BLaER1 treated with 17β-estradiol and CSF1 and Interleukin-3, amounts not matched to agents 10 nM and 100 nM (cell line): ENCODE measurements at regions not wholly inside any gene's neighbourhood (a gene's known extent, or its start where the extent isn't known, plus 50 kb on each side); places are given as distances from the start of the nearest gene placed in this dataset.

Experiments used
- H3K27ac ChIP-seq, 11 experiments: shearing (Covaris generic); formaldehyde crosslinking; 2 replicates each; pipeline ENCODE4 v1.8.1; 2022
- H3K27me3 ChIP-seq, 11 experiments: shearing (Covaris generic); formaldehyde crosslinking; 2 replicates each; pipeline ENCODE4 v1.8.1; 2022
- H3K36me3 ChIP-seq, 11 experiments: shearing (Covaris generic); formaldehyde crosslinking; 2 replicates each; pipeline ENCODE4 v1.8.1; 2022
- H3K4me1 ChIP-seq, 10 experiments: shearing (Covaris generic); formaldehyde crosslinking; 2 replicates each; pipeline ENCODE4 v1.8.1; 2022
- H3K4me2 ChIP-seq, 11 experiments: shearing (Covaris generic); formaldehyde crosslinking; 2 replicates each; pipeline ENCODE4 v1.8.1; 2022
- H3K4me3 ChIP-seq, 10 experiments: shearing (Covaris generic); formaldehyde crosslinking; 2 replicates each; pipeline ENCODE4 v1.8.1; 2022
- H3K9ac ChIP-seq, 11 experiments: shearing (Covaris generic); formaldehyde crosslinking; 2 replicates each; pipeline ENCODE4 v1.8.1; 2022
- H3K9me3 ChIP-seq, 11 experiments: shearing (Covaris generic); formaldehyde crosslinking; replicated peaks in 1 of 11; 2 replicates each; pipeline ENCODE4 v1.8.1; 2022
- H4K20me1 ChIP-seq, 11 experiments: shearing (Covaris generic); formaldehyde crosslinking; 2 replicates each; pipeline ENCODE4 v1.8.1; 2022
- Cebpa-rat ChIP-seq, 11 experiments: shearing (Covaris generic); IDR thresholded peaks; 2 replicates each; pipeline ENCODE4 v1.8.1; 2022

GRCh38 chr4:126559961-126560360, 1072.8 kb upstream of the INTU start:
- no peaks in the 10 kb centered on the region for H3K4me1 ChIP-seq
- H3K27ac ChIP-seq: no peak overlapping the region
- H3K9me3 ChIP-seq: no peaks in the 10 kb centered on the region
- no peak for TF ChIP-seq Cebpa-rat (IDR thresholded peaks at IDR 0.05)
- no peak overlapping the region for H3K4me3 ChIP-seq
- H3K36me3 ChIP-seq: no peaks in the 10 kb centered on the region
- no peak overlapping the region for H3K9ac ChIP-seq
- H3K4me2 ChIP-seq: no peak overlapping the region
- no peaks in the 10 kb centered on the region for H3K27me3 ChIP-seq
- no peaks in the 10 kb centered on the region for H4K20me1 ChIP-seq

- Histone ChIP-seq H4K20me1 (no peaks in the 10 kb centered on the region), H3K4me2 (no peak overlapping the region), H3K9ac (no peak overlapping the region), H3K36me3 (no peaks in the 10 kb centered on the region), H3K27ac (no peak overlapping the region), H3K9me3 (no peaks in the 10 kb centered on the region), H3K27me3 (no peaks in the 10 kb centered on the region), H3K4me3 (no peak overlapping the region), H3K4me1 (no peaks in the 10 kb centered on the region)
- TF ChIP-seq Cebpa-rat (IDR thresholded peaks at IDR 0.05): no peak
Observed at GRCh38 chr4:126560794-126561193, 1072.0 kb upstream of the INTU start.

- no peaks in the 10 kb centered on the region for H3K27me3 ChIP-seq
- no peak for TF ChIP-seq Cebpa-rat (IDR thresholded peaks at IDR 0.05)
- H3K36me3 ChIP-seq: no peaks in the 10 kb centered on the region
- H3K4me1 ChIP-seq: no peaks in the 10 kb centered on the region
- H3K27ac ChIP-seq: no peak overlapping the region
- H3K4me2 ChIP-seq: no peak overlapping the region
- H4K20me1 ChIP-seq: no peaks in the 10 kb centered on the region
- H3K4me3 ChIP-seq: no peak overlapping the region
- H3K9me3 ChIP-seq: no peaks in the 10 kb centered on the region
- no peak overlapping the region for H3K9ac ChIP-seq
Observed at GRCh38 chr4:126563389-126563788, 1069.4 kb upstream of the INTU start.

- Histone ChIP-seq H3K4me1 (no peaks in the 10 kb centered on the region), H3K27ac (no peak overlapping the region), H3K9me3 (no peaks in the 10 kb centered on the region), H3K9ac (no peak overlapping the region), H3K36me3 (no peaks in the 10 kb centered on the region), H3K4me2 (no peak overlapping the region), H3K27me3 (no peaks in the 10 kb centered on the region), H3K4me3 (no peak overlapping the region), H4K20me1 (no peaks in the 10 kb centered on the region)
- TF ChIP-seq Cebpa-rat (IDR thresholded peaks at IDR 0.05): no peak
Observed at GRCh38 chr4:126564283-126564854, 1068.4 kb upstream of the INTU start.

- Histone ChIP-seq H3K9me3 (no peaks in the 10 kb centered on the region), H3K36me3 (no peaks in the 10 kb centered on the region), H3K9ac (no peak overlapping the region), H3K4me1 (no peaks in the 10 kb centered on the region), H3K27ac (no peak overlapping the region), H3K4me3 (no peak overlapping the region), H3K27me3 (no peaks in the 10 kb centered on the region), H4K20me1 (no peaks in the 10 kb centered on the region), H3K4me2 (no peak overlapping the region)
- no peak for TF ChIP-seq Cebpa-rat (IDR thresholded peaks at IDR 0.05)
Observed at GRCh38 chr4:126568652-126569570, 1063.8 kb upstream of the INTU start.

GRCh38 chr4:126572264-126572663, 1060.5 kb upstream of the INTU start:
- Histone ChIP-seq H3K4me1 (no peaks in the 10 kb centered on the region), H4K20me1 (no peaks in the 10 kb centered on the region), H3K9me3 (no peaks in the 10 kb centered on the region), H3K4me3 (no peak overlapping the region), H3K36me3 (no peaks in the 10 kb centered on the region), H3K27me3 (no peaks in the 10 kb centered on the region), H3K27ac (no peak overlapping the region), H3K9ac (no peak overlapping the region), H3K4me2 (no peak overlapping the region)
- no peak for TF ChIP-seq Cebpa-rat (IDR thresholded peaks at IDR 0.05)

- Histone ChIP-seq H3K36me3 (no peaks in the 10 kb centered on the region), H3K9me3 (no peaks in the 10 kb centered on the region; a peak in 1 of 22 replicates), H3K9ac (no peak overlapping the region), H3K4me3 (no peak overlapping the region), H4K20me1 (no peaks in the 10 kb centered on the region), H3K27ac (no peak overlapping the region), H3K27me3 (no peaks in the 10 kb centered on the region), H3K4me1 (no peaks in the 10 kb centered on the region), H3K4me2 (no peak overlapping the region)
- TF ChIP-seq Cebpa-rat (IDR thresholded peaks at IDR 0.05): no peak
Observed at GRCh38 chr4:126582737-126583136, 1050.0 kb upstream of the INTU start.

- Histone ChIP-seq H3K4me1 (no peaks in the 10 kb centered on the region), H4K20me1 (no peaks in the 10 kb centered on the region), H3K4me3 (no peak overlapping the region), H3K36me3 (no peaks in the 10 kb centered on the region), H3K27me3 (no peaks in the 10 kb centered on the region), H3K27ac (no peak overlapping the region), H3K9ac (no peak overlapping the region), H3K4me2 (no peak overlapping the region), H3K9me3 (no peaks in the 10 kb centered on the region; a peak in 1 of 22 replicates)
- TF ChIP-seq Cebpa-rat (IDR thresholded peaks at IDR 0.05): no peak
Observed at GRCh38 chr4:126583509-126583908, 1049.2 kb upstream of the INTU start.

- Histone ChIP-seq H3K4me2 (no peak overlapping the region), H3K9ac (no peak overlapping the region), H3K4me1 (no peaks in the 10 kb centered on the region), H3K4me3 (no peak overlapping the region), H3K36me3 (no peaks in the 10 kb centered on the region), H3K9me3 (no peaks in the 10 kb centered on the region; a peak in 1 of 22 replicates), H4K20me1 (no peaks in the 10 kb centered on the region), H3K27me3 (no peaks in the 10 kb centered on the region), H3K27ac (no peak overlapping the region)
- TF ChIP-seq Cebpa-rat (IDR thresholded peaks at IDR 0.05): no peak
Observed at GRCh38 chr4:126591583-126591982, 1041.2 kb upstream of the INTU start.

GRCh38 chr4:126592088-126592487, 1040.7 kb upstream of the INTU start:
- Histone ChIP-seq H3K9me3 (no peaks in the 10 kb centered on the region; a peak in 1 of 22 replicates), H3K27me3 (no peaks in the 10 kb centered on the region), H4K20me1 (no peaks in the 10 kb centered on the region), H3K4me2 (no peak overlapping the region), H3K9ac (no peak overlapping the region), H3K4me1 (no peaks in the 10 kb centered on the region), H3K4me3 (no peak overlapping the region), H3K27ac (no peak overlapping the region), H3K36me3 (no peaks in the 10 kb centered on the region)
- no peak for TF ChIP-seq Cebpa-rat (IDR thresholded peaks at IDR 0.05)
